ENCODE measurements at regions not wholly inside any gene's neighbourhood (a gene's known extent, or its start where the extent isn't known, plus 50 kb on each side); places are given as distances from the start of the nearest gene placed in this dataset.

- TF ChIP-seq, protein P1, sequence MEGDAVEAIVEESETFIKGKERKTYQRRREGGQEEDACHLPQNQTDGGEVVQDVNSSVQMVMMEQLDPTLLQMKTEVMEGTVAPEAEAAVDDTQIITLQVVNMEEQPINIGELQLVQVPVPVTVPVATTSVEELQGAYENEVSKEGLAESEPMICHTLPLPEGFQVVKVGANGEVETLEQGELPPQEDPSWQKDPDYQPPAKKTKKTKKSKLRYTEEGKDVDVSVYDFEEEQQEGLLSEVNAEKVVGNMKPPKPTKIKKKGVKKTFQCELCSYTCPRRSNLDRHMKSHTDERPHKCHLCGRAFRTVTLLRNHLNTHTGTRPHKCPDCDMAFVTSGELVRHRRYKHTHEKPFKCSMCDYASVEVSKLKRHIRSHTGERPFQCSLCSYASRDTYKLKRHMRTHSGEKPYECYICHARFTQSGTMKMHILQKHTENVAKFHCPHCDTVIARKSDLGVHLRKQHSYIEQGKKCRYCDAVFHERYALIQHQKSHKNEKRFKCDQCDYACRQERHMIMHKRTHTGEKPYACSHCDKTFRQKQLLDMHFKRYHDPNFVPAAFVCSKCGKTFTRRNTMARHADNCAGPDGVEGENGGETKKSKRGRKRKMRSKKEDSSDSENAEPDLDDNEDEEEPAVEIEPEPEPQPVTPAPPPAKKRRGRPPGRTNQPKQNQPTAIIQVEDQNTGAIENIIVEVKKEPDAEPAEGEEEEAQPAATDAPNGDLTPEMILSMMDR (IDR thresholded peaks at IDR 0.05): no peak
- no peak for TF ChIP-seq POLR2A (IDR thresholded peaks at IDR 0.05)
Measured at GRCh38 chr9:109551651-109552050, 53.5 kb upstream of the PTPN3 start.
